ENCODE measurements at regions not wholly inside any gene's neighbourhood (a gene's known extent, or its start where the extent isn't known, plus 50 kb on each side); places are given as distances from the start of the nearest gene placed in this dataset.

GRCh38 chr5:25451294-25451693 lies 806.5 kb upstream of the CDH10 start:
- CTCF ChIA-PET, result interaction anchor here (0.9 kb wide), 1 partner anchor 14 kb away, joined by 3 read pairs; no protein-coding TSS in a partner anchor
- Histone ChIP-seq H3K27ac (no peak overlapping the region), H3K9me3 (no peaks in the 10 kb centered on the region), H3K4me3 (no peak overlapping the region), H3K4me1 (no peaks in the 10 kb centered on the region), H3K4me2 (no peak overlapping the region)
- DNase-seq (ENCODE audit: low read depth in 1 of 2, low spot score in 1 of 2), result no peak
- no peak for TF ChIP-seq CBX8 (IDR thresholded peaks at IDR 0.05)
- no peak for TF ChIP-seq MAX (IDR thresholded peaks at IDR 0.05)
- no peak for TF ChIP-seq TP53 (CRISPR knock-in tag; IDR thresholded peaks at IDR 0.05)
- TF ChIP-seq ZFP36 (IDR thresholded peaks at IDR 0.05; ENCODE audit: borderline replicate concordance, partially characterized antibody), result no peak
- TF ChIP-seq ZNF302 (CRISPR knock-in tag; IDR thresholded peaks at IDR 0.05), result no peak
- no peak for TF ChIP-seq HES2 (IDR thresholded peaks at IDR 0.05)
- 63% methylated on average over 2 of the region's 2 CpGs for WGBS (ENCODE audit: missing lambda C conversion rate)
- no peak for FAIRE-seq
- no peak for ATAC-seq
- POLR2A ChIA-PET, result no interaction called here

- Histone ChIP-seq H3K27ac (no peak overlapping the region), H3K4me1 (no peaks in the 10 kb centered on the region), H3K9me3 (no peaks in the 10 kb centered on the region), H3K4me3 (no peak overlapping the region), H3K4me2 (no peak overlapping the region)
- WGBS (ENCODE audit: missing lambda C conversion rate), result 78% methylated on average over 10 of the region's 10 CpGs
- ATAC-seq, result no peak
- POLR2A ChIA-PET, result no interaction called here
- TF ChIP-seq ESRRA (IDR thresholded peaks at IDR 0.05; ENCODE audit: borderline replicate concordance, low read length), result no peak
- no peak for TF ChIP-seq RAD21 (conservative IDR thresholded peaks at IDR 0.05 in 1 of 2, IDR thresholded peaks at IDR 0.05 in 1 of 2)
- no peak for TF ChIP-seq NR3C1 (IDR thresholded peaks at IDR 0.05)
- TF ChIP-seq CHD2 (IDR thresholded peaks at IDR 0.05; ENCODE audit: low read length, partially characterized antibody), result no peak
- no peak for TF ChIP-seq USF2 (IDR thresholded peaks at IDR 0.05)
- no peak for TF ChIP-seq POLR2AphosphoS2 (conservative IDR thresholded peaks at IDR 0.05; ENCODE audit: low read length)
- TF ChIP-seq PHF8 (IDR thresholded peaks at IDR 0.05; ENCODE audit: borderline replicate concordance, low read depth), result no peak
- no peak for TF ChIP-seq HES2 (IDR thresholded peaks at IDR 0.05)
- no peak for TF ChIP-seq EHF (CRISPR knock-in tag; IDR thresholded peaks at IDR 0.05)
- no peak for TF ChIP-seq EHMT2 (IDR thresholded peaks at IDR 0.05; ENCODE audit: low read depth)
- TF ChIP-seq ZSCAN20 (CRISPR knock-in tag; IDR thresholded peaks at IDR 0.05), result no peak
- TF ChIP-seq POLR2A (IDR thresholded peaks at IDR 0.05; ENCODE audit: low read length), result no peak
- TF ChIP-seq FOSL2 (IDR thresholded peaks at IDR 0.05), result no peak
- no peak for TF ChIP-seq FOSL2 (CRISPR knock-in tag; IDR thresholded peaks at IDR 0.05)
- no peak for TF ChIP-seq EP300 (IDR thresholded peaks at IDR 0.05)
- TF ChIP-seq FOSB (CRISPR knock-in tag; IDR thresholded peaks at IDR 0.05), result no peak
- no peak for TF ChIP-seq REST (IDR thresholded peaks at IDR 0.05)
- no peak for TF ChIP-seq ATOH8 (CRISPR knock-in tag; IDR thresholded peaks at IDR 0.05; ENCODE audit: low read depth)
- TF ChIP-seq TFCP2L1 (CRISPR knock-in tag; IDR thresholded peaks at IDR 0.05), result no peak
- TF ChIP-seq ELK1 (IDR thresholded peaks at IDR 0.05; ENCODE audit: low read depth, low read length), result no peak
- TF ChIP-seq RCOR1 (IDR thresholded peaks at IDR 0.05; ENCODE audit: low read depth, low read length), result no peak
- no peak for DNase-seq (ENCODE audit: low read depth in 1 of 2, low spot score in 1 of 2)
- FAIRE-seq, result no peak
- CTCF ChIA-PET, result no interaction called here
These were observed 803.9 kb upstream of the CDH10 start for GRCh38 chr5:25448646-25449045.
